SK-N-SH treated with all-trans-retinoic acid at 6 μM for 48 hours (cell line): ENCODE measurements at regions not wholly inside any gene's neighbourhood (a gene's known extent, or its start where the extent isn't known, plus 50 kb on each side); places are given as distances from the start of the nearest gene placed in this dataset.

Source experiments
- ARNTL ChIP-seq: fragments of 450-650 bp; formaldehyde crosslinking; IDR thresholded peaks from 2 replicates; pipeline ENCODE4 v1.5.0; 2020; ENCODE audit warnings: low read depth, mild to moderate bottlenecking, moderate library complexity, borderline replicate concordance
- BACH2 ChIP-seq: fragments of 250-450 bp; sonication (Bioruptor Pico); IDR thresholded peaks from 2 replicates; pipeline ENCODE4 v1.9.0; 2021; ENCODE audit warnings: mild to moderate bottlenecking, borderline replicate concordance
- PPARA ChIP-seq: fragments of 250-450 bp; sonication (Bioruptor Pico); IDR thresholded peaks from 2 replicates; pipeline ENCODE4 v1.5.0; 2020; ENCODE audit warnings: mild to moderate bottlenecking, borderline replicate concordance
- RARB ChIP-seq: fragments of 250-450 bp; sonication (Bioruptor Pico); IDR thresholded peaks from 2 replicates; pipeline ENCODE4 v1.8.0; 2021; ENCODE audit warnings: mild to moderate bottlenecking, moderate library complexity
- ZC3H10 ChIP-seq: fragments of 250-450 bp; sonication (Bioruptor Pico); IDR thresholded peaks from 2 replicates; pipeline ENCODE4 v1.5.1; 2021; ENCODE audit warnings: mild to moderate bottlenecking, moderate library complexity
- ZFP3 ChIP-seq: fragments of 250-450 bp; sonication (Bioruptor Pico); IDR thresholded peaks from 2 replicates; pipeline ENCODE4 v1.5.0; 2020; ENCODE audit warnings: mild to moderate bottlenecking, moderate library complexity
- ZFP30 ChIP-seq: fragments of 450-650 bp; formaldehyde crosslinking; IDR thresholded peaks from 2 replicates; pipeline ENCODE4 v1.5.0; 2022; ENCODE audit warnings: mild to moderate bottlenecking, moderate library complexity
- ZNF70 ChIP-seq: fragments of 450-650 bp; formaldehyde crosslinking; IDR thresholded peaks from 2 replicates; pipeline ENCODE4 v1.5.0; 2020; ENCODE audit warnings: mild to moderate bottlenecking, moderate library complexity
- ZNF8 ChIP-seq: fragments of 450-650 bp; formaldehyde crosslinking; IDR thresholded peaks from 2 replicates; pipeline ENCODE4 v1.5.0; 2020; ENCODE audit warnings: mild to moderate bottlenecking, moderate library complexity
- TF ChIP-seq, protein P1 (sequence below): fragments of 250-450 bp; sonication (Bioruptor Pico); IDR thresholded peaks from 2 replicates; pipeline ENCODE4 v1.8.0; 2020; ENCODE audit warnings: mild to moderate bottlenecking, moderate library complexity, borderline replicate concordance
- TF ChIP-seq, protein P2 (sequence below): fragments of 250-450 bp; sonication (Bioruptor Pico); IDR thresholded peaks from 2 replicates; pipeline ENCODE4 v1.5.1; 2020; ENCODE audit warnings: low read depth, mild to moderate bottlenecking, moderate library complexity
- TF ChIP-seq, protein P3 (sequence below): fragments of 250-450 bp; sonication (Bioruptor Pico); IDR thresholded peaks from 2 replicates; pipeline ENCODE4 v1.5.0; 2020; ENCODE audit warnings: mild to moderate bottlenecking, moderate library complexity
- TF ChIP-seq, protein P4 (sequence below): fragments of 250-450 bp; sonication (Bioruptor Pico); IDR thresholded peaks from 2 replicates; pipeline ENCODE4 v1.5.1; 2021; ENCODE audit warnings: mild to moderate bottlenecking, moderate library complexity
- TF ChIP-seq, protein P5 (sequence below): fragments of 250-450 bp; sonication (Bioruptor Pico); IDR thresholded peaks from 2 replicates; pipeline ENCODE4 v1.8.0; 2021; ENCODE audit warnings: low read depth, mild to moderate bottlenecking, moderate library complexity, borderline replicate concordance

DNA sequence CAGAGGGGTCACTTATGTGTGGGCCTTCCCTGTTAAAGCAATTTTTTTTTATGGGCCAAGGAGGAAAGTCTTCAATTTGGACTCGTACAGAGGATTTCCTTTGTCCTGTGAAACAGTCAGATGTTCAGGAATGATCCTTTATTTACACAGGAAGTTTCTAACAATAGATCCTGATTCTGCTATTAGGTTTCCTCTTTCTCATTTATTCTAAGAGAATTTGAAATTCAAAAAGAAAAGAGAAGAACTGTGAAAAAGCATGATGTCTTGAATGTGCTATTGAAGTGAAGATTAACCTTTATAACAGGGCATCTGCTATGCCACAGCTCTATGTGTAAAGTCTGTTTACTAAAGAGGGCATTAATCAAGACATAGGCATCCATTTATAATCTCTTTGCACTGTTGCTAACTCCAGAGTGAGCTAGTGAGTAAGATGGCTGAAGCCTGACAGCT lies 105.3 kb upstream of the FAM98A start:
- TF ChIP-seq, protein P1, sequence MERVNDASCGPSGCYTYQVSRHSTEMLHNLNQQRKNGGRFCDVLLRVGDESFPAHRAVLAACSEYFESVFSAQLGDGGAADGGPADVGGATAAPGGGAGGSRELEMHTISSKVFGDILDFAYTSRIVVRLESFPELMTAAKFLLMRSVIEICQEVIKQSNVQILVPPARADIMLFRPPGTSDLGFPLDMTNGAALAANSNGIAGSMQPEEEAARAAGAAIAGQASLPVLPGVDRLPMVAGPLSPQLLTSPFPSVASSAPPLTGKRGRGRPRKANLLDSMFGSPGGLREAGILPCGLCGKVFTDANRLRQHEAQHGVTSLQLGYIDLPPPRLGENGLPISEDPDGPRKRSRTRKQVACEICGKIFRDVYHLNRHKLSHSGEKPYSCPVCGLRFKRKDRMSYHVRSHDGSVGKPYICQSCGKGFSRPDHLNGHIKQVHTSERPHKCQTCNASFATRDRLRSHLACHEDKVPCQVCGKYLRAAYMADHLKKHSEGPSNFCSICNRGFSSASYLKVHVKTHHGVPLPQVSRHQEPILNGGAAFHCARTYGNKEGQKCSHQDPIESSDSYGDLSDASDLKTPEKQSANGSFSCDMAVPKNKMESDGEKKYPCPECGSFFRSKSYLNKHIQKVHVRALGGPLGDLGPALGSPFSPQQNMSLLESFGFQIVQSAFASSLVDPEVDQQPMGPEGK (CRISPR knock-in tag): no peak
- TF ChIP-seq ARNTL (no peak), ZC3H10 (CRISPR knock-in tag) (no peak), BACH2 (no peak), ZFP30 (CRISPR knock-in tag) (no peak), RARB (CRISPR knock-in tag) (no peak), PPARA (CRISPR knock-in tag) (no peak), ZNF70 (CRISPR knock-in tag) (no peak), ZFP3 (CRISPR knock-in tag) (no peak), ZNF8 (CRISPR knock-in tag) (no peak)
- TF ChIP-seq, protein P2, sequence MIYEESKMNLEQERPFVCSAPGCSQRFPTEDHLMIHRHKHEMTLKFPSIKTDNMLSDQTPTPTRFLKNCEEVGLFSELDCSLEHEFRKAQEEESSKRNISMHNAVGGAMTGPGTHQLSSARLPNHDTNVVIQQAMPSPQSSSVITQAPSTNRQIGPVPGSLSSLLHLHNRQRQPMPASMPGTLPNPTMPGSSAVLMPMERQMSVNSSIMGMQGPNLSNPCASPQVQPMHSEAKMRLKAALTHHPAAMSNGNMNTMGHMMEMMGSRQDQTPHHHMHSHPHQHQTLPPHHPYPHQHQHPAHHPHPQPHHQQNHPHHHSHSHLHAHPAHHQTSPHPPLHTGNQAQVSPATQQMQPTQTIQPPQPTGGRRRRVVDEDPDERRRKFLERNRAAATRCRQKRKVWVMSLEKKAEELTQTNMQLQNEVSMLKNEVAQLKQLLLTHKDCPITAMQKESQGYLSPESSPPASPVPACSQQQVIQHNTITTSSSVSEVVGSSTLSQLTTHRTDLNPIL: no peak
- TF ChIP-seq, protein P3, sequence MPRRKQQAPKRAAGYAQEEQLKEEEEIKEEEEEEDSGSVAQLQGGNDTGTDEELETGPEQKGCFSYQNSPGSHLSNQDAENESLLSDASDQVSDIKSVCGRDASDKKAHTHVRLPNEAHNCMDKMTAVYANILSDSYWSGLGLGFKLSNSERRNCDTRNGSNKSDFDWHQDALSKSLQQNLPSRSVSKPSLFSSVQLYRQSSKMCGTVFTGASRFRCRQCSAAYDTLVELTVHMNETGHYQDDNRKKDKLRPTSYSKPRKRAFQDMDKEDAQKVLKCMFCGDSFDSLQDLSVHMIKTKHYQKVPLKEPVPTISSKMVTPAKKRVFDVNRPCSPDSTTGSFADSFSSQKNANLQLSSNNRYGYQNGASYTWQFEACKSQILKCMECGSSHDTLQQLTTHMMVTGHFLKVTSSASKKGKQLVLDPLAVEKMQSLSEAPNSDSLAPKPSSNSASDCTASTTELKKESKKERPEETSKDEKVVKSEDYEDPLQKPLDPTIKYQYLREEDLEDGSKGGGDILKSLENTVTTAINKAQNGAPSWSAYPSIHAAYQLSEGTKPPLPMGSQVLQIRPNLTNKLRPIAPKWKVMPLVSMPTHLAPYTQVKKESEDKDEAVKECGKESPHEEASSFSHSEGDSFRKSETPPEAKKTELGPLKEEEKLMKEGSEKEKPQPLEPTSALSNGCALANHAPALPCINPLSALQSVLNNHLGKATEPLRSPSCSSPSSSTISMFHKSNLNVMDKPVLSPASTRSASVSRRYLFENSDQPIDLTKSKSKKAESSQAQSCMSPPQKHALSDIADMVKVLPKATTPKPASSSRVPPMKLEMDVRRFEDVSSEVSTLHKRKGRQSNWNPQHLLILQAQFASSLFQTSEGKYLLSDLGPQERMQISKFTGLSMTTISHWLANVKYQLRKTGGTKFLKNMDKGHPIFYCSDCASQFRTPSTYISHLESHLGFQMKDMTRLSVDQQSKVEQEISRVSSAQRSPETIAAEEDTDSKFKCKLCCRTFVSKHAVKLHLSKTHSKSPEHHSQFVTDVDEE (CRISPR knock-in tag): no peak
- TF ChIP-seq, protein P4, sequence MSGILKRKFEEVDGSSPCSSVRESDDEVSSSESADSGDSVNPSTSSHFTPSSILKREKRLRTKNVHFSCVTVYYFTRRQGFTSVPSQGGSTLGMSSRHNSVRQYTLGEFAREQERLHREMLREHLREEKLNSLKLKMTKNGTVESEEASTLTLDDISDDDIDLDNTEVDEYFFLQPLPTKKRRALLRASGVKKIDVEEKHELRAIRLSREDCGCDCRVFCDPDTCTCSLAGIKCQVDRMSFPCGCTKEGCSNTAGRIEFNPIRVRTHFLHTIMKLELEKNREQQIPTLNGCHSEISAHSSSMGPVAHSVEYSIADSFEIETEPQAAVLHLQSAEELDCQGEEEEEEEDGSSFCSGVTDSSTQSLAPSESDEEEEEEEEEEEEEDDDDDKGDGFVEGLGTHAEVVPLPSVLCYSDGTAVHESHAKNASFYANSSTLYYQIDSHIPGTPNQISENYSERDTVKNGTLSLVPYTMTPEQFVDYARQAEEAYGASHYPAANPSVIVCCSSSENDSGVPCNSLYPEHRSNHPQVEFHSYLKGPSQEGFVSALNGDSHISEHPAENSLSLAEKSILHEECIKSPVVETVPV (CRISPR knock-in tag): no peak
- TF ChIP-seq, protein P5, sequence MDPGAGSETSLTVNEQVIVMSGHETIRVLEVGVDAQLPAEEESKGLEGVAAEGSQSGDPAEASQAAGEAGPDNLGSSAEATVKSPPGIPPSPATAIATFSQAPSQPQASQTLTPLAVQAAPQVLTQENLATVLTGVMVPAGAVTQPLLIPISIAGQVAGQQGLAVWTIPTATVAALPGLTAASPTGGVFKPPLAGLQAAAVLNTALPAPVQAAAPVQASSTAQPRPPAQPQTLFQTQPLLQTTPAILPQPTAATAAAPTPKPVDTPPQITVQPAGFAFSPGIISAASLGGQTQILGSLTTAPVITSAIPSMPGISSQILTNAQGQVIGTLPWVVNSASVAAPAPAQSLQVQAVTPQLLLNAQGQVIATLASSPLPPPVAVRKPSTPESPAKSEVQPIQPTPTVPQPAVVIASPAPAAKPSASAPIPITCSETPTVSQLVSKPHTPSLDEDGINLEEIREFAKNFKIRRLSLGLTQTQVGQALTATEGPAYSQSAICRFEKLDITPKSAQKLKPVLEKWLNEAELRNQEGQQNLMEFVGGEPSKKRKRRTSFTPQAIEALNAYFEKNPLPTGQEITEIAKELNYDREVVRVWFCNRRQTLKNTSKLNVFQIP (CRISPR knock-in tag): no peak
